Umbilical cord (tissue), 1 donor: ENCODE measurements at regions not wholly inside any gene's neighbourhood (a gene's known extent, or its start where the extent isn't known, plus 50 kb on each side); places are given as distances from the start of the nearest gene placed in this dataset.
"Not testable (repeated sequence)": the region's sequence is repeated elsewhere in the genome, so short reads cannot be mapped to it uniquely, and the experiment has no call there.

Experiments
- DNase-seq: peaks from one replicate; pipeline ENCODE4 v3.0.0-alpha.2; 2015; ENCODE audit warnings: low spot score

DNA sequence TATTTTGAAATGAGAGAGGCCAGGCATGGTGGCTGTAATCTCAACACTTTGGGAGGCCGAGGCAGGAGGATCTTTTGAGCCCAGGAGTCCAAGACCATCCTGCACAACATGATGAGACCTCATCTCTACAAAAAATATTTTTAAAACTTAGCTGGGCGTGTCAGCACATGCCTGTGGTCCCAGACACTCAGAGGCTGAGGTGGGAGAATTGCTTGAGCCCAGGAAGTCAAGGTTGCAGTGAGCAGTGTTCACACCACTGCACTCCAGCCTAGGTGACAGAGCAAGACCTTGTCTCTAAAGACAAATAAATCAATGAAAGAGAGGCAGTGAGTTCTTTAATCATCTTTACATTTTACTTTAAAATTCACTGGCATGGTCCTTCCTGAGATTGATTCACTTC is 124.5 kb downstream of the DUSP6 start:
- no peak for DNase-seq

- DNase-seq = peak; percentile 87
These were observed 126.4 kb downstream of the DUSP6 start for GRCh38 chr12:89225808-89226411.

DNA sequence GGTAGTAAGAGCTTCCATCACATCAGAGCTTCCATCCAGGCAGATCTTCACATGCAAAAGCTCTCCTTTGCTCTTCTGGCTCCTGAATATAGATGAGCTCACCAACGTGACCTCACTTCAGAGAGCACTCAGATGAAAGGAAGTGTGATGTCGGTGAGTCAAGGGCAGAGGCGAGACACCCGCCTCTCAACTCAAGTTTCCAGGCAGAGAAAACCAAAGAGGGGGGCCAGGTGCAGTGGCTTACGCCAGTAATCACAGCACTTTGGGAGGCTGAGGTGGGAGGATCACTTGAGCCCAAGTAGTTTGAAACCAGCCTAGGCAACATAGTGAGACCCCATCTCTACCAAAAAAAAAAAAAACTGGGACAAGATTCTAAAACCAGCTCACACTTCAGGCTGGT is 126.9 kb downstream of the DUSP6 start:
- DNase-seq = no peak

DNA sequence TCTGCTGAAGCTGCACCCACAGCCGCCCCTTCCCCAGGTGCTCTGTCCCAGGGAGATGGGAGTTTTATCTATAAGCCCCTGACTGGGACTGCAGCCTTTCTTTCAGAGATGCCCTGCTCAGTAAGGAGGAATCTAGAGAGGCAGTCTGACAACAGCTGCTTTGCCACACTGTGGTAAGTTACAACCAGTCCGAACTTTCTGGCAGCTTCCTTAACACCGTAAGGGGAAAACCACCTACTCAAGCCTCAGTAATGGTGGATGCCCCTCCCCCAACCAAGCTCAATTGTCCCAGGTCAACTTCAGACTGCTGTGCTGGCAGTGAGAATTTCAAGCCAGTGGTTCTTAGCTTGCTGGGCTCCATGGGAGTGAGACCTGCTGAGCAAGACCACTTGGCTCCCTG is 129.7 kb downstream of the DUSP6 start:
- not testable (repeated sequence) for DNase-seq

- no peak for DNase-seq
These were observed 134.8 kb downstream of the DUSP6 start for GRCh38 chr12:89217472-89217871.

GRCh38 chr12:89216211-89216952 is 135.9 kb downstream of the DUSP6 start:
- DNase-seq = no peak

DNA sequence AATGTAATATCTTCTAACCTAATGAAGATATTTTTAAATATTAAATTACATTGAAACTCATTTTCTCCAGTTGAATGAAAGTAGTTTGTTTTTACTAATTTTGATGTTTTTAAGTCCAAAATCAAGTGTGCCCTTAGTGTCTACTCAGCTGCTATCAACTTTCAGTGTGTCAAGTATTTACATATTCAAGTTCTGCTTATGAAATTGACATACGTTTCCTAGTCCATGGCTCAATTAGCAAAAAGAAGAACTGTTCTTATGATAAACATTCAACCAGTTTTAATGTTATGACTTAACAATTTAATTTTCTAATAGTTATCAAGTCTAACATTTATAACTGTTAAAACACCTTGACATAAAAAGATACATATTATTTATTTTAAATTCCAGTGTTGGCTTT is 137.1 kb downstream of the DUSP6 start:
- no peak for DNase-seq

DNA sequence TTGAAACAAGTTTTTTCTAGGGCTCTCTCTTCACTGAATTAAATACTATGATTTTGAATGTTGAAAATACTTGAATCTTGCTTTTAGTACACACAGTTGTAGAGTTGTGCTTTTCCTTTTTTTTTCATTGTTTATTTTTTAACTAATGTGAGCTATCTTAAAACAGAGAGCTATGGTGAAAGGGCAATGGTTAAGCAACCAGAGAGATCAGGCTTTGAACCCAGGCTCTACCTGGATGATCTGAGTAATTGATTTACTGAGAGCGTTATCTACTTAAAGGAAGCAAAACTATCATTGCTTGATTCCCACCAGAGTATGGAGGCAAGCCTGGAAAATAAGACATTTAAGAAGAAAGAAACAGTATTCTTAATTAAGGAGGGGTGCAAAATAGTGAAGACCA is 138.6 kb downstream of the DUSP6 start:
- DNase-seq = no peak

- no peak for DNase-seq
These were observed 139.2 kb downstream of the DUSP6 start for GRCh38 chr12:89213139-89213538.

DNA sequence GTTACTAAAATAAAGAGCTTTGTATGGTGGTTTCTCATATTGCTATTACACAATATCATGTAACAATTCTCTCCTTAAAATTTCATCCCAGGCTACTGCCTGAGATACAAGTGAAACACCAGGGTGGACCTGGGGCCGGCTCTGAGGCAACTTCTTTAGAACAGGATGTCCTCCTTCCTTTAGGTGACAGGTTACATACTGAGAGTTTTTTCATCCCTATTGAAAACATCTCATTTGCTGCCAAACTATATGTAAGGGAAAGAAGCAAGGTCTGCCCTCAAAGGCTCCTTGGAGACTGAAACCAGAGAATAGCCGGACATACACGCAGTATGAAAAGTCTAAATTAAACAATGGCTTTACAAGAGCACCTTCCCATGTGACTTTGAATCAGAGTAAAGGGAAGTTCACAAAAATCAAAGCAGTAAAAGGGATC is 139.9 kb downstream of the DUSP6 start:
- no peak for DNase-seq

DNA sequence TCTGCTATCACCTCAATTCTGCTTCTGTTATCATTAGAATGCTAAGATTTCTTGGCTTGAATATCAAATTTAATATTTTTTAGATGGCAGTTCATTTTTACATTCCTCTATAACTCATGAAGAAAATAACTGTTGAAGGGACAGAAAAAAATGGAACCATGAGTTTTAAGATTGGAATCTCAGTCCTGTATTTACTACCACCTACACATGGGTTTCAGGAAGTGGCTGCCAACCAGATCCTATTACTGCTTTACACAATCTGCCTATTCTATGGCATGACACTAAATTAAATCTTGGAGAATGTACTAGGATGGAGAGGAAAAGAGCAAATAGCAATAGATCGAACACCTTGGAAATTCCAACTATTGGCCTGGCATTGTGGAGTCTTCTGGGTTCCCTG is 140.8 kb downstream of the DUSP6 start:
- no peak for DNase-seq

DNA sequence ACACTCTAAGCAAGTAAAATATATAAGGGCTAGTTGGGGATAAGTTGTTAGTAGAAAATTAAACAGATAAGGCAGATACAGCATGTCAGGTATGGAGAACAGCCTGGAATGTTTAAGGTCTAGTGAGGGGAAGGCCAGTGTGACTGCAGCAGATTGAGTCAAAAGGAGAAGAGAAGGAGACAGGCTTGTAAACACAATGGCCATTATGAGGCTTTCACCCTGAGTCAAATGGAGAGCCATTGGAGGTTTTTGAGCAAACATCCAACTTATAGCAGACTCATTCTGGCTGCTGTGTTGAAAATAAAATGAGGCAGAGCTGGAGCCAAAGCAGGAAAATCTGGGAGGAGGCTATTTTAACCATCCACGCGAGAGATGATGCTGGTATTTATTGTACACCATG is 142.0 kb downstream of the DUSP6 start:
- no peak for DNase-seq

DNA sequence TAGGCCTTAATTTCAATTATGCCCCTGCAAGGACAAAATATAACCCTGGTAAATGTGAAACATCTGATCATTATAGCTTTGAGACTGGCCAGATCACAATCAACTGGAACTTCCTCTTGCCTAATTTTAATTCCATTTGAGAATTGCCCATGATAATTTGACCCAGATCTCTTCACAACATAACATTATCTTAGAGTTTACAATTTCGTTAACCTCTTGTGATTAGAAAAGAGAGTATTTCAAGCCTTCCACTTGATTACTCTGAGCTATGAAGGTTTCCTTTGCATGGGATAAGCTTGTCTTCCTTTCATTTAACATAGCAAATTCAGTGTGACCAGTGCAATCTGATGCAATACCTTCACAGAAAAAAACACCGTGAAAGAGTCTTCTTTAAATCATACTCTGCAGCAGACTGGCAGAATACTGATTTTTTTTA is 143.6 kb downstream of the DUSP6 start:
- no peak for DNase-seq

DNA sequence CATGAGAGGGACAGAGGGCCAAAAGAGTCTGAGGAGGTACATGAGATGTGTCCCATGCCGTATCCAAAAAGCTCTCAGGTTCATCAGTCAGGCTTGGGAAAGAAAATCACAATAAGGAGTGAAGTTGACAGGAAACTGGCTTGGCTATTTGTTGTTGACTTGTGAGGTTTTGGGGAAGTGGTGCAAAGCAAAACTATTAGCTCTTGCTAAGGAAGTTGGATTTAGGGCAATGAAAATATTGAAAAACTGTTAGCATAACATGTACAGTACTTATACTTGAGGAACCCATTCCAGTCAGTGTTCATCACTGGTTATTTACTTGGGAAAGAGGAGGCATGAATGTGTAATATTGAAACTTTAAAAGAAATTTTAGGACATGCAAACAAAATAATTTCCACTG is 145.9 kb downstream of the DUSP6 start:
- DNase-seq = no peak

DNA sequence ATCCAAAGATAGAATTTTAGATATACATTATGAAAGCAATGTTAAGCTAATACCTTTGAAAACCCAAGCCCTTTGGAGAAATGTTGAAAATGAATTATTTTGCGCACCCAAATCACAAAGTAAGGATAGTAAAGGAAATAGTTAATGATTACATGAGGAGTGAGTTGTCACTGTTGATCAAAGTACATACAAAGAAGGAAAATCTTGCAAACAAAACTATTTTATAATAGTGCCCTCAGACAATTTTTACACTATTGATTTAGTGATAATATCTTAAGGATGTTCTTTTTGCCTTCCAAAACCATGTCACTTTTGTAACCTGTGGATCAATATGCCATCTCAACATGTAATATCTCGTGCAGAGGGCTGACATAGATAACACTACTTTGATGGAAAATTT is 146.8 kb downstream of the DUSP6 start:
- DNase-seq = no peak

- DNase-seq = no peak
These were observed 149.2 kb downstream of the DUSP6 start for GRCh38 chr12:89203144-89203543.

DNA sequence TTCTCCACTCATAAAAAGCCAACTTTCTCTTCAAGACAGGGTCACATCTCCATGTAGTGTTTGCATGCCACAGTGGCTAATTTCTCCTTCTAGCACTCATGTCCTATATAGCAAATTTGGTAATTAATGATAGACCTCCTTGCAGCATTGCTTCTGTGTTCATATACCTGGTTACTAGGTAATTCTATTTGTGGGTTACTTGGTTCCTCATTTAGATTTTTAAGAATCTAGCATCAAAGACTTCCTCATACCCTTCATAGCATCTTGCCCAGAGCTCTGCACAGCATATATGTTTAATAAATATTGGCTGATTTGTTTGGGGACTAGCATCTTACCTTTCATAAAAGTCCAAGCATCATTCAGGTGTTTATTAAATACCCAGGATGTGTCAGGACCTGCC is 152.1 kb downstream of the DUSP6 start:
- no peak for DNase-seq

DNA sequence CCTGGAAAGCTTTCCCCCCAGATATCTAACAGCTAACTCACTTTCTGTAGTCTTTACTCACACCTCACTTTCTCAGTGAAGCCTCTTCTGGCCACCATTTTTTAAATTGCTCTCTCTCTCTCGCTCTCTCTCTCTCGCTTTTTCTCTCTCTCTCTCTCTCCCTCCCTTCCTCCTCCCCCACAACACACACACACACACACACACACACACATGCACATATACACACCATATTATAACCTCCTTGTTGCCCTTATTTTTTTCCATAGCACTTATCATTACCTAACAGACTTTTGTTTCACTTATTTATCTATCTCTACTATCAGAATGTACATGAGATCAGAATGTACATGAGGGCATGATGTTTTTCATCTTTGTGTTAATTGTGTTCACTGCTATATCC is 156.8 kb downstream of the DUSP6 start:
- DNase-seq = no peak

DNA sequence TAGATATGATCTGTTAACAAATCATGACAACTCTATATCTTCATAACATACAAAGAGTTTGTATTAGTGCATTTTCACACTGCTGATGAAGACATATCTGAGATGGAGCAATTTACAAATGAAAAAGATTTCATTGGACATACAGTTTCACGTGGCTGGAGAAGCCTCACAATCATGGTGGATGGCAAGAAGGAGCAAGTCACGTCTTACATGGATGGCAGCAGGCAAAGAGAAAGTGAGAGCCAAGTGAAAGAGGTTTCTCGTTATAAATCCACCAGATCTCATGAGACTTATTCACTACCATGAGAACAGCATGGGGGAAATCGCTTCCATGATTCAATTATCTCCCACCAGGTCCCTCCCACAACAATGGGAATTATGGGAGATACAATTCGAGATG is 157.6 kb downstream of the DUSP6 start:
- no peak for DNase-seq

- DNase-seq = no peak
These were observed 159.9 kb downstream of the DUSP6 start for GRCh38 chr12:89192429-89192828.

DNA sequence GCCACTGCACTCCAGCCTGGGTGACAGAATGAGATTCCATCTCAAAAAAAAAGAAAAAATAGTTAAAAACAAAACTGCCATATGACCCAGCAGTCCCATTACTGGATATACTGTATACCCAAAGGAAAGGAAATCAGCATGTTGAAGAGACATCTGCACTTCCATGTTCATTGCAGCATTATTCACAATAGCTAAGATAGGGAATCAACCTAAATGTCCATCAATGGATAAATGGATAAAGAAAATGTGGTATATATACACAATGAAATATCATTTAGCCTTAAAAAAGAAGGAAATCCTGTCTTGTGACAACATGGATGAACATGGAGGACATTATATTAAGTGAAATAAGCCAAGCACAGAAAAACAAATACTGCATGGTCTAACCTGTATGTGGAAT is 160.7 kb downstream of the DUSP6 start:
- not testable (repeated sequence) for DNase-seq

- no peak for DNase-seq
These were observed 162.9 kb downstream of the DUSP6 start for GRCh38 chr12:89189448-89189847.

DNA sequence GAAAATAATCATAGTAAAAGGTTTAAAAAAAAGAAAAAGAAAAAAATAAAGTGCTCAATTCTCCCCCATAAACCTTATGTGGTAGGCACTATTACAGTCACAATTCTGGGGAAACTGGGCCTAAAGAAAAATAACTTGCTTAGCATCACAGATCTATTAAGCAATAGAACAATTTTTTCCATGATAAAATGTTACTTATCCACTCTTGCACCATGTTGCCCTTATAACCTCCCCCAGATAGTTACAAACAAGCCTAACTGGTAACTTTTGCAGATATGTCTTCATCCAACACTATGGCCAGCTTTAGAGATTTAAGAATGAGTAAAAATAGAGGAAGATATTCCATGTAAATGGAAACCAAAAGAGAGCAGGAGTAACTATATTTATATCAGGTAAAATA is 164.8 kb downstream of the DUSP6 start:
- DNase-seq = no peak

GRCh38 chr12:89185889-89186288 is 166.4 kb downstream of the DUSP6 start:
- DNase-seq = no peak
